ENCODE measurements at regions not wholly inside any gene's neighbourhood (a gene's known extent, or its start where the extent isn't known, plus 50 kb on each side); places are given as distances from the start of the nearest gene placed in this dataset.

- no peak for TF ChIP-seq CTCF (conservative IDR thresholded peaks at IDR 0.05 in 1 of 2, IDR thresholded peaks at IDR 0.05 in 1 of 2; ENCODE audit: low read depth in 1 of 2, low read length in 2 of 2)
- no peak for TF ChIP-seq EZH2 (IDR thresholded peaks at IDR 0.05; ENCODE audit: low read length, missing control alignments)
Measured at GRCh38 chr6:78771586-78771985, 95.8 kb upstream of the IRAK1BP1 start.

All from fibroblast of lung (primary cell).